BE2C (cell line): ENCODE measurements at regions not wholly inside any gene's neighbourhood (a gene's known extent, or its start where the extent isn't known, plus 50 kb on each side); places are given as distances from the start of the nearest gene placed in this dataset.
A peak's percentile ranks its signal among the peaks of the same experiment; 100 is the strongest.

ENCODE experiments used
- DNase-seq: peaks from one replicate; pipeline ENCODE4 v3.0.0-alpha.2; 2020
- H3K27me3 ChIP-seq: fragments of 250-450 bp; sonication (Bioruptor Pico); 2 replicates; pipeline ENCODE4 v1.5.1; 2020; ENCODE audit warnings: mild to moderate bottlenecking
- H3K36me3 ChIP-seq: fragments of 250-450 bp; sonication (Bioruptor Pico); 2 replicates; pipeline ENCODE4 v1.5.1; 2020; ENCODE audit warnings: mild to moderate bottlenecking
- H3K4me1 ChIP-seq: fragments of 250-450 bp; sonication (Bioruptor Pico); 2 replicates; pipeline ENCODE4 v1.5.1; 2020
- H3K4me3 ChIP-seq: 2 replicates; pipeline ENCODE4 v1.5.1; 2011; ENCODE audit warnings: low read depth, low read length
- H3K9me3 ChIP-seq: fragments of 250-450 bp; sonication (Bioruptor Pico); 2 replicates; pipeline ENCODE4 v1.5.1; 2020
- CTCF ChIP-seq: IDR thresholded peaks from 2 replicates; pipeline ENCODE4 v1.5.1; 2012; ENCODE audit warnings: mild to moderate bottlenecking, low read depth, low read length

GRCh38 chr7:131655447-131655846, 99.0 kb upstream of the PODXL start:
- H3K9me3 ChIP-seq, result no peaks in the 10 kb centered on the region
- H3K27me3 ChIP-seq, result peaks cover 6% of the 10 kb centered on the region; the same call in 1 of the 2 replicates
- DNase-seq, result no peak
- no peak for TF ChIP-seq CTCF
- H3K4me3 ChIP-seq, result no peak overlapping the region
- no peaks in the 10 kb centered on the region for H3K36me3 ChIP-seq
- no peaks in the 10 kb centered on the region for H3K4me1 ChIP-seq

DNA sequence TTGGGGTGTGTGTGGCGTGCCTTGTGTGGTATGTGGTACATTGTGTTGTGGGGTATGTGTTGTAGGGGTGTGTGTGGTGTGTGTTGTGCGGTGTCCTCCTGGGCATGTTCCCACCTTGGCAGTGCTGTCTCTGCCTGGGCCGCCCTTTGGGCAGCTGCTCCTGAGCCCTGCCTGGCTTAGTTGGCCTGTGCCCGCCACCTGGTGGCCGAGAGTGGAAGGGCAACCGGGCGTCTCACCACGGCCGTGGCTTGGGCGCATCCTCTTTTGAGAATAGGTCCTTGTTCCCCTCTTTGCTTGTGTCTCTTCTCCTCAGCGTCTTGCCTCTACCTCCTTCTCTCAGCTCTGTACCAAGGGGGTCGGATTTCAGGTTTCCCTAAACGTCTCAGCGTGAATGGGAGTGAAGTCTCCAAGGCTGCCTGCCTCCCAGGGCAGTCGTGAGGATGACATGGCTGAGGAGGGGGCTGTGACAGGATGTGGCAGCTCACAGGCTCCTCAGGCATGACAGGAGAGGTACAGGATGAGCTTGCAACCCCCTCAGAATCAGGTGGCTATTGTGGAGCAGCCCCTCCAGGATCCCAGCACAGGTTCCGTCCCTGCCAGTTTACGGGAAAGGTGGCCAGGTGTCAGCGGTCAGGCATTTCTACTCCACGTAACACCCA, 98.4 kb upstream of the PODXL start:
- Histone ChIP-seq H3K4me1 (no peaks in the 10 kb centered on the region), H3K27me3 (peaks cover 6% of the 10 kb centered on the region; the same call in 1 of the 2 replicates), H3K36me3 (no peaks in the 10 kb centered on the region), H3K9me3 (no peaks in the 10 kb centered on the region), H3K4me3 (no peak overlapping the region)
- peak; percentile 91 for DNase-seq
- peak; percentile 92 for TF ChIP-seq CTCF

GRCh38 chr7:131654249-131654558, 97.8 kb upstream of the PODXL start:
- Histone ChIP-seq H3K9me3 (no peaks in the 10 kb centered on the region), H3K4me1 (no peaks in the 10 kb centered on the region), H3K36me3 (no peaks in the 10 kb centered on the region), H3K27me3 (peaks cover 6% of the 10 kb centered on the region; the same call in 1 of the 2 replicates), H3K4me3 (no peak overlapping the region)
- TF ChIP-seq CTCF, result no peak
- DNase-seq, result no peak

GRCh38 chr7:131653418-131654248, 97.2 kb upstream of the PODXL start:
- Histone ChIP-seq H3K4me1 (no peaks in the 10 kb centered on the region), H3K4me3 (no peak overlapping the region), H3K9me3 (no peaks in the 10 kb centered on the region), H3K27me3 (peaks cover 6% of the 10 kb centered on the region; the same call in 1 of the 2 replicates), H3K36me3 (no peaks in the 10 kb centered on the region)
- DNase-seq, result no peak
- no peak for TF ChIP-seq CTCF

DNA sequence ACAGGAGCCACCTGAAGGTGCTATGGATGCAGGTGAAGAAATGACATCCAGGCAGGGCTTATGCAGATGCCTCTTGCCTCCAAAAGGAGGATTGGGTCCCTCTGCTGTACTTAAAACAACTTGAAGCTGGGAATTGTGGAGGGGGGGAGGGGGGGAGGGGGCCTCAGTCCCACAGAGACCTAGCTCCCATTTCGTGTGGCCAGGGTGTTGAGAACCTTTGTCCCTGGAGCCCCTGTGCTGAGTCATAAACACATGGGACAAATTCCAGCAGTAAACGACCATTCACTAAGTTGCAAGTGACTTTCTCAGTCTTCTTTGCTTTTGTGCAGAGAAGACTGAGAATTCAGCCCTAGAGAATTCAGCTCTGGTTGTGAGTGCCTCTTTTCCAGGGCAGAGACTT, 96.5 kb upstream of the PODXL start:
- no peaks in the 10 kb centered on the region for H3K36me3 ChIP-seq
- H3K4me3 ChIP-seq, result no peak overlapping the region
- no peaks in the 10 kb centered on the region for H3K9me3 ChIP-seq
- TF ChIP-seq CTCF, result no peak
- DNase-seq, result no peak
- peaks cover 6% of the 10 kb centered on the region; the same call in 1 of the 2 replicates for H3K27me3 ChIP-seq
- H3K4me1 ChIP-seq, result no peaks in the 10 kb centered on the region

- DNase-seq, result no peak
- Histone ChIP-seq H3K4me1 (no peaks in the 10 kb centered on the region), H3K36me3 (no peaks in the 10 kb centered on the region), H3K27me3 (0 out of 2 replicates have a peak, but pooled peaks cover 2% of the 10 kb centered on the region), H3K4me3 (no peak overlapping the region), H3K9me3 (no peaks in the 10 kb centered on the region)
- TF ChIP-seq CTCF, result no peak
Observed at GRCh38 chr7:131652194-131652593, 95.8 kb upstream of the PODXL start.
